Activated CD4-positive, alpha-beta T cell treated with anti-CD3 and anti-CD28 coated beads for 48 hours (primary cell): ENCODE measurements at regions not wholly inside any gene's neighbourhood (a gene's known extent, or its start where the extent isn't known, plus 50 kb on each side); places are given as distances from the start of the nearest gene placed in this dataset.

ENCODE experiments used
- DNase-seq: peaks from one replicate; pipeline ENCODE4 v3.0.0-alpha.2; 2020

GRCh38 chr9:36764364-36765076 is 191.8 kb downstream of the MELK start:
- DNase-seq = no peak

- no peak for DNase-seq
Observed at GRCh38 chr9:36765077-36765390, 192.3 kb downstream of the MELK start.

GRCh38 chr9:36765468-36766341 is 193.0 kb downstream of the MELK start:
- DNase-seq = peak; percentile 93

- no peak for DNase-seq
Observed at GRCh38 chr9:36768677-36769076, 196.0 kb downstream of the MELK start.

GRCh38 chr9:36770025-36770424 is 197.3 kb downstream of the MELK start:
- DNase-seq = no peak

GRCh38 chr9:36772449-36773403 is 200.0 kb downstream of the MELK start:
- no peak for DNase-seq

- DNase-seq = no peak
Observed at GRCh38 chr9:36778682-36779081, 206.0 kb downstream of the MELK start.

GRCh38 chr9:36779582-36779981 is 206.9 kb downstream of the MELK start:
- no peak for DNase-seq

- no peak for DNase-seq
Observed at GRCh38 chr9:36780186-36780585, 207.5 kb downstream of the MELK start.

GRCh38 chr9:36781533-36781932 is 208.8 kb downstream of the MELK start:
- DNase-seq = no peak
